ENCODE measurements at regions not wholly inside any gene's neighbourhood (a gene's known extent, or its start where the extent isn't known, plus 50 kb on each side); places are given as distances from the start of the nearest gene placed in this dataset.
A peak's percentile ranks its signal among the peaks of the same experiment; 100 is the strongest.

DNA sequence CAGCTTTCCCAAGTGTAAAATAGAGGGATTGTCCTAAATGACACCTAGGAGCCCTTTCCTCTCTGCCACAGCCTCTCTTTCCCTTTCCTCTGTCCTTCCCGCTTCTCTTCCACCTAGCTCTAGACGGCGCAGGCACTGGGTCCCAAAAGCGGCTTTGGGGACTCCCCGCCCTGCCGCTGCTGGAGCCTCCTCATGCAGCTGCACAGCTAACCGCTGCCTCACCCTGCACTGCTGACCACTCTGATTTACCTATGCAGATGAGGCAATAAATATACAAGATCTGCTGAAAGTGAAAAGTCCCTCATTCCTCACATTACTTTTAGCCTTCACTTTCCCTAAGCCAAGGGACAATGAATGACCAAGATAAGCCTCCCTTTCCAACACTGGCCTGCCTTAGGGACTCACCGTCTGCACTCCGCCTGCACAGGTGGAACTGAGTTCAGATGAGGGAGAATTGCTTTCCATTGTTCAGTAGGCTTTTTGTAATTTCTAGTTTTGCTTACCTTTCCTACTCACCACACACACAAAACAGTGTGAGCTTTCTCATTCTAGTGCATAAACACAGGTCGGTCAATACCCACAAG, 197.5 kb upstream of the BCL6 start:
- peak; percentile 90 for DNase-seq (ENCODE audit: low spot score)
- TF ChIP-seq, protein P1, sequence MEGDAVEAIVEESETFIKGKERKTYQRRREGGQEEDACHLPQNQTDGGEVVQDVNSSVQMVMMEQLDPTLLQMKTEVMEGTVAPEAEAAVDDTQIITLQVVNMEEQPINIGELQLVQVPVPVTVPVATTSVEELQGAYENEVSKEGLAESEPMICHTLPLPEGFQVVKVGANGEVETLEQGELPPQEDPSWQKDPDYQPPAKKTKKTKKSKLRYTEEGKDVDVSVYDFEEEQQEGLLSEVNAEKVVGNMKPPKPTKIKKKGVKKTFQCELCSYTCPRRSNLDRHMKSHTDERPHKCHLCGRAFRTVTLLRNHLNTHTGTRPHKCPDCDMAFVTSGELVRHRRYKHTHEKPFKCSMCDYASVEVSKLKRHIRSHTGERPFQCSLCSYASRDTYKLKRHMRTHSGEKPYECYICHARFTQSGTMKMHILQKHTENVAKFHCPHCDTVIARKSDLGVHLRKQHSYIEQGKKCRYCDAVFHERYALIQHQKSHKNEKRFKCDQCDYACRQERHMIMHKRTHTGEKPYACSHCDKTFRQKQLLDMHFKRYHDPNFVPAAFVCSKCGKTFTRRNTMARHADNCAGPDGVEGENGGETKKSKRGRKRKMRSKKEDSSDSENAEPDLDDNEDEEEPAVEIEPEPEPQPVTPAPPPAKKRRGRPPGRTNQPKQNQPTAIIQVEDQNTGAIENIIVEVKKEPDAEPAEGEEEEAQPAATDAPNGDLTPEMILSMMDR (conservative IDR thresholded peaks at IDR 0.05; ENCODE audit: low read length) = no peak
- TF ChIP-seq EZH2phosphoT487 (IDR thresholded peaks at IDR 0.05; ENCODE audit: borderline replicate concordance, low read depth, low read length) = no peak
- Histone ChIP-seq H3K4me1 (ENCODE audit: insufficient read depth, low read length, poor library complexity, severe bottlenecking) (peaks cover 100% of the 10 kb centered on the region), H3K9me2 (ENCODE audit: insufficient read depth, low read length) (no peaks in the 10 kb centered on the region), H4K20me1 (ENCODE audit: insufficient read depth, low read length) (no peaks in the 10 kb centered on the region), H2AFZ (ENCODE audit: low read length) (no peak overlapping the region), H3K27ac (ENCODE audit: low read depth, low read length, poor library complexity, severe bottlenecking) (peak overlapping the region; percentile 99), H3K9me3 (ENCODE audit: low read length) (no peaks in the 10 kb centered on the region), H3K79me2 (ENCODE audit: insufficient read depth, low read depth, low read length) (peaks cover 51% of the 10 kb centered on the region; the same call in 1 of the 2 replicates), H3K4me3 (ENCODE audit: low read depth, low read length, poor library complexity, severe bottlenecking) (peak overlapping the region; percentile 69), H3K36me3 (ENCODE audit: insufficient read depth, low read length) (no peaks in the 10 kb centered on the region), H3K4me2 (ENCODE audit: low read length) (peak overlapping the region; percentile 95)
- intact Hi-C loops (cut with micrococcal nuclease; ENCODE audit: unreplicated experiment) = loop anchor here (1.0 to 10.0 kb wide), 6 partner anchors 23 to 812 kb away; no protein-coding TSS in a partner anchor
- POLR2A ChIA-PET = interaction anchor here (0.5 to 20.4 kb wide), 26 partner anchors 7 to 1138 kb away, joined by 3 to 1356 read pairs (median 28); partner anchors contain the start of genes BCL6 and RPL39L
- CTCF ChIA-PET (ENCODE audit: unreplicated experiment) = interaction anchor here (0.6 to 2.7 kb wide), 8 partner anchors 12 to 195 kb away, joined by 3 to 9 read pairs (median 4); no protein-coding TSS in a partner anchor
- BruUV-seq (replicated peaks) = no TSS peak

DNA sequence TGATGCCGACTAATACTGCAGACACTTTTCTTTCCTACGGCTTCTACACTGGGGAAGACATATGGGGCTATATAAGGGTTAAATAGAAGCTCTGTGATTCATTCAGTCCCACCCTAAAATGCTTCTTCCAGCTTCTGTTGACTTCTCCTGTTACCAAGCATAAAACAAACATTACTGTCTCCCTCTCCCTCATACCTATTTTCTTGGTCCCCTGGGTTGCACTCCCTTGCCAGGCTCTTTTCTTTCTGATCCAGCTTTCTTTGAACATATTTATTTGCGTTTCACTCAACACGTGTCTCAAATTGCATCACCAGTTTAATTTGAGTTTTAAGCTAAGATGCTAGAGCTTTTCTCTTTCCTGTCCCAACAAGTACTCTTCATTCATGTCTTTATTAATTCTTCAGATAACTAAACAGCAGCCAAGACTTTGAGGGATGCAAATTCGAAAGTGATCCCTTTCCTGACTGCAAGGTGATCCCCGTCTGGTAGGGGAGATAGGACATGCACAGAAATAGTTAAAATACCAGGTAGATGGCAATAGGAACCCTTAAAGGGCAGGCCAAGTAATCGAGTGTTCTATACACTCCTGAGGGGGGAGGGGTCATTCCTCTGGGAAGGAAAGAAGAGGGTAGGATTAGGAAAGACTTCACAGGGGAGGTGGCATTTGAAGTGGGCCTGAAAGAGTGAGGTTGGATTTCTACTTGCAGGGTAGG, 198.6 kb upstream of the BCL6 start:
- H3K27ac ChIP-seq (ENCODE audit: low read depth, low read length, poor library complexity, severe bottlenecking) = peak overlapping the region; percentile 99
- H3K36me3 ChIP-seq (ENCODE audit: insufficient read depth, low read length) = no peaks in the 10 kb centered on the region
- peaks cover 54% of the 10 kb centered on the region; the same call in 1 of the 2 replicates for H3K79me2 ChIP-seq (ENCODE audit: insufficient read depth, low read depth, low read length)
- no peaks in the 10 kb centered on the region for H3K9me3 ChIP-seq (ENCODE audit: low read length)
- peak overlapping the region; percentile 95 for H3K4me2 ChIP-seq (ENCODE audit: low read length)
- no peaks in the 10 kb centered on the region for H4K20me1 ChIP-seq (ENCODE audit: insufficient read depth, low read length)
- peak; percentile 50 for DNase-seq (ENCODE audit: low spot score)
- ChIA-PET POLR2A (interaction anchor here (0.5 to 20.4 kb wide), 26 partner anchors 8 to 946 kb away, joined by 3 to 1356 read pairs (median 26); partner anchors contain the start of genes BCL6 and LPP), CTCF (ENCODE audit: unreplicated experiment) (interaction anchor here (1.0 to 3.1 kb wide), 8 partner anchors 18 to 195 kb away, joined by 3 to 18 read pairs (median 4); no protein-coding TSS in a partner anchor)
- BruUV-seq (replicated peaks) = no TSS peak
- H3K4me3 ChIP-seq (ENCODE audit: low read depth, low read length, poor library complexity, severe bottlenecking) = peak overlapping the region; percentile 69
- no peak overlapping the region for H2AFZ ChIP-seq (ENCODE audit: low read length)
- H3K9me2 ChIP-seq (ENCODE audit: insufficient read depth, low read length) = no peaks in the 10 kb centered on the region
- intact Hi-C loops (cut with micrococcal nuclease; ENCODE audit: unreplicated experiment) = loop anchor here (1.0 to 10.0 kb wide), 4 partner anchors 25 to 811 kb away; no protein-coding TSS in a partner anchor
- TF ChIP-seq, protein P1 (conservative IDR thresholded peaks at IDR 0.05; ENCODE audit: low read length) = no peak
- no peak for TF ChIP-seq EZH2phosphoT487 (IDR thresholded peaks at IDR 0.05; ENCODE audit: borderline replicate concordance, low read depth, low read length)
- H3K4me1 ChIP-seq (ENCODE audit: insufficient read depth, low read length, poor library complexity, severe bottlenecking) = peaks cover 100% of the 10 kb centered on the region
